CD4-positive, alpha-beta memory T cell (primary cell): ENCODE measurements at regions not wholly inside any gene's neighbourhood (a gene's known extent, or its start where the extent isn't known, plus 50 kb on each side); places are given as distances from the start of the nearest gene placed in this dataset.
"Not testable (repeated sequence)": the region's sequence is repeated elsewhere in the genome, so short reads cannot be mapped to it uniquely, and the experiment has no call there.

Experiments used
- CTCF ChIA-PET: fragments of 350-600 bp; sonication (Branson Sonifier 250); formaldehyde crosslinking; loops from one replicate; lab custom pipeline; 2021; ENCODE audit warnings: inconsistent platforms; ENCODE audit not compliant: partially characterized antibody; lab: Charles Lee
- POLR2A ChIA-PET: fragments of 350-600 bp; sonication (Branson Sonifier 250); formaldehyde crosslinking; loops from one replicate; lab custom pipeline; 2021; ENCODE audit not compliant: partially characterized antibody; lab: Charles Lee
- DNase-seq, 5 donors: peaks; one replicate each; pipeline versions ENCODE4 v3.0.0 to v3.0.0-alpha.2; 2020 to 2022; ENCODE audit warnings: mixed read lengths in 1 of 5
- H3K27ac ChIP-seq: one replicate; pipeline ENCODE4 v1.7.0; 2013; ENCODE audit warnings: low read depth, low read length
- H3K27me3 ChIP-seq: 2 replicates; pipeline ENCODE4 v1.7.0; 2013; ENCODE audit warnings: mild to moderate bottlenecking, low read length, moderate library complexity; ENCODE audit not compliant: insufficient read depth
- H3K36me3 ChIP-seq: 2 replicates; pipeline ENCODE4 v1.7.0; 2013; ENCODE audit warnings: mild to moderate bottlenecking, low read length, moderate library complexity; ENCODE audit not compliant: insufficient read depth
- H3K4me1 ChIP-seq: 2 replicates; pipeline ENCODE4 v1.7.0; 2013; ENCODE audit warnings: mild to moderate bottlenecking, low read length, moderate library complexity; ENCODE audit not compliant: insufficient read depth
- H3K4me3 ChIP-seq, 2 donors: one replicate each; pipeline ENCODE4 v1.7.0; 2013; ENCODE audit warnings: low read length in 2 of 2, mild to moderate bottlenecking in 1 of 2
- H3K9me3 ChIP-seq, 2 donors: one replicate each; pipeline ENCODE4 v1.7.0; 2013; ENCODE audit warnings: low read length in 2 of 2, control low read depth in 1 of 2; ENCODE audit not compliant: control insufficient read depth in 1 of 2
- H3K27ac Mint-ChIP-seq, 7 donors: one replicate each; pipeline ENCODE4 v1.8.0; 2020 to 2021; ENCODE audit warnings: mixed read lengths in 7 of 7, mild to moderate bottlenecking in 6 of 7, inconsistent platforms in 3 of 7, moderate library complexity in 3 of 7
- H3K27me3 Mint-ChIP-seq, 2 donors: one replicate each; pipeline ENCODE4 v1.8.0; 2020 to 2021; ENCODE audit warnings: mixed read lengths in 2 of 2
- H3K36me3 Mint-ChIP-seq, 2 donors: one replicate each; pipeline ENCODE4 v1.8.0; 2020 to 2021; ENCODE audit warnings: mixed read lengths in 2 of 2, inconsistent platforms in 1 of 2, mild to moderate bottlenecking in 1 of 2
- H3K4me1 Mint-ChIP-seq, 4 donors: one replicate each; pipeline ENCODE4 v1.8.0; 2020 to 2021; ENCODE audit warnings: mixed read lengths in 4 of 4, mild to moderate bottlenecking in 1 of 4
- H3K4me3 Mint-ChIP-seq, 8 donors: one replicate each; pipeline ENCODE4 v1.8.0; 2020 to 2021; ENCODE audit warnings: mixed read lengths in 8 of 8, mild to moderate bottlenecking in 7 of 8, moderate library complexity in 6 of 8, inconsistent platforms in 3 of 8
- H3K9me3 Mint-ChIP-seq, 8 donors: one replicate each; pipeline ENCODE4 v1.8.0; 2020 to 2021; ENCODE audit warnings: mixed read lengths in 8 of 8, mild to moderate bottlenecking in 5 of 8, inconsistent platforms in 3 of 8, moderate library complexity in 1 of 8
- intact Hi-C: fragments of 100-400 bp; cut with micrococcal nuclease; formaldehyde crosslinking; loops from one replicate; pipeline ENCODE4 v1.15.1; 2023

DNA sequence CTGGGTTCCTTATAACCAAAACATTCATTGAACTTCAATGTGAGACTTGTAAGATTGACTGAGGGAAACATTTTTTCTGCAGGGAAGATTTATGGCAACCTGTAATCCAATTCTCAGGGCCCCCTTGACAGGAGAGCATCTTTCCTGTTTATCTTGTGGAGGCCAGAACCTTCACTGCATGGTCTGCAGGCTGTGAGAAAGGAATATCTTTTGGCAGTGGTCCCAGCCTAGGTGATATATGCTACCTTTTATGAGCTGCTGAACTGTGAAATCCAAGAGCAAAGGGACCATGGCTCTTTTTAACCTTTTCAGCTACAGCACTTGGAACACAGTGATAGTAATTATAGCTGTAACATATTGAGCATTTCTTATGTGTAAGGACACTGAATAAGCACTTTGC, 590.2 kb upstream of the B3GAT1 start:
- DNase-seq, result no peak
- Mint-ChIP-seq H3K9me3 (peaks cover 0 to 2% (median 0%) of the 10 kb centered on the region in 8 donors), H3K4me3 (no peak overlapping the region), H3K27me3 (peaks cover 4 to 6% of the 10 kb centered on the region in 2 donors), H3K27ac (no peak overlapping the region), H3K4me1 (no peaks in the 10 kb centered on the region), H3K36me3 (no peaks in the 10 kb centered on the region)
- no peak overlapping the region for H3K27ac ChIP-seq
- H3K4me3 ChIP-seq, result no peak overlapping the region
- no peaks in the 10 kb centered on the region for H3K9me3 ChIP-seq
- no peaks in the 10 kb centered on the region for H3K4me1 ChIP-seq
- intact Hi-C loops, result no loop called here
- POLR2A ChIA-PET, result no interaction called here
- CTCF ChIA-PET, result no interaction called here
- no peaks in the 10 kb centered on the region for H3K27me3 ChIP-seq
- H3K36me3 ChIP-seq, result no peaks in the 10 kb centered on the region

DNA sequence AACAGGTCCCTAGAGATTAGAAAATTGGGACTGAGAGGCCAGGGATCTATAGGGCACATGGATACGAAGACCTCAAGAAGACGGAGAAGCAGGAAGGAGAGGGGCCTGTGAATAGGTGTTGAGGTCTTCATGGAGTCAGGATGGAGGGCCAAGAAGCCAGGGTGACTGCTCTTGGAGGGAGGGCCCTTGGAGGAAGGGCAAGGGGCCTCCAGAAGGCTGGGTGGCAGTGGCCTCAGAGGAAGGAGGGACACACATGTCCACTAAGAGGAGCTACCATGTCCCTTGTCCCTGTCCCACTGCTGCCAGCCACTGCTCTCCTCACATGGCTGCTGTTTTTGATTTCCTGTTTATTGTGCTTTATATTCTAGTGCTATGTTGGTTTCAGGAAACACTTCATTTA, 589.5 kb upstream of the B3GAT1 start:
- POLR2A ChIA-PET, result no interaction called here
- Mint-ChIP-seq H3K4me3 (no peak overlapping the region), H3K9me3 (peaks cover 0 to 2% (median 0%) of the 10 kb centered on the region in 8 donors), H3K27me3 (peaks cover 7 to 8% of the 10 kb centered on the region in 2 donors), H3K4me1 (no peaks in the 10 kb centered on the region), H3K36me3 (no peaks in the 10 kb centered on the region), H3K27ac (no peak overlapping the region)
- no peak overlapping the region for H3K27ac ChIP-seq
- DNase-seq, result no peak
- CTCF ChIA-PET, result no interaction called here
- no peak overlapping the region for H3K4me3 ChIP-seq
- H3K27me3 ChIP-seq, result no peaks in the 10 kb centered on the region
- no peaks in the 10 kb centered on the region for H3K9me3 ChIP-seq
- no peaks in the 10 kb centered on the region for H3K4me1 ChIP-seq
- intact Hi-C loops, result no loop called here
- no peaks in the 10 kb centered on the region for H3K36me3 ChIP-seq

DNA sequence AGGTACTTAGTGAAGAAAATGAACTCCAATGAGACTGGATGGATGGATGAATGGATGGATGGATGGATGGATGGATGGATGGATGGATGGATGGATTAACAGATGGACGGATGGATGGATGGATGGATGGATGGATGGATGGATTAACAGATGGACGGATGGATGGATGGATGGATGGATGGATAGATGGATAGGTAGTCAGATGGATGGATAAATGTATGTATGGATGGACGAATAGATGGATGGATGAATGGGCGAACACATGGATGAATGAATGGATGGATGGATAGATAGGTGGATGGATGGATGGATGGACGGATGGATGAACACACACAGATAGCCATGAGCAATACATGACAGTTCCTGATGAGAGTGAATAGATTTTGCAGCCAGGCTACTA, 589.0 kb upstream of the B3GAT1 start:
- intact Hi-C loops, DNase-seq, H3K9me3 ChIP-seq, CTCF ChIA-PET, H3K4me1 Mint-ChIP-seq, H3K4me3 Mint-ChIP-seq, H3K4me3 ChIP-seq, H3K4me1 ChIP-seq, H3K36me3 ChIP-seq, H3K27ac Mint-ChIP-seq, H3K27me3 ChIP-seq, POLR2A ChIA-PET, H3K27ac ChIP-seq, H3K9me3 Mint-ChIP-seq, H3K27me3 Mint-ChIP-seq, H3K36me3 Mint-ChIP-seq: not testable (repeated sequence)

DNA sequence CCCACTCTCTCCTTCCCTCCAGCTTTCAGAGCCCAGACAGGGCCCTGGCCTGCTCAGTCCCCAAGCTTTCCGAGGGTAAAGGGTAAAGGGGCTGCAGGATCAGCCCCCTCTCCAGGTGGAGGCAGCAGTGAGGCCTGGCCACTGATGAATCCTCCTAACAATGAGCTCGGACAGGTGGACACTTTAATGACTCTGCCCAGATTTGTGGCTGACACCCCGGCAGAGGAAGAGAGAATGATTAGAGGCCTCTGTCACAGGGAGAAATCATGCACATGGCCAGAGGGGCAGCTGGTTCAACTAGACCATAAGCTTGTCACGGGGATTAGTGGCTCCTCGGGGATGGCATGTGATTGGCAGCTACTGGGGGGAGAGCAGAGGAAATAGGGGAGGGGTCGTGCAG, 587.5 kb upstream of the B3GAT1 start:
- Histone ChIP-seq H3K4me3 (no peak overlapping the region), H3K4me1 (no peaks in the 10 kb centered on the region), H3K9me3 (no peaks in the 10 kb centered on the region), H3K27ac (no peak overlapping the region), H3K36me3 (no peaks in the 10 kb centered on the region), H3K27me3 (peaks cover 3% of the 10 kb centered on the region)
- no peak overlapping the region for H3K4me3 Mint-ChIP-seq
- H3K36me3 Mint-ChIP-seq, result no peaks in the 10 kb centered on the region
- POLR2A ChIA-PET, result no interaction called here
- DNase-seq, result no peak
- H3K27ac Mint-ChIP-seq, result no peak overlapping the region
- H3K4me1 Mint-ChIP-seq, result no peaks in the 10 kb centered on the region
- peaks cover 0 to 2% (median 0%) of the 10 kb centered on the region in 8 donors for H3K9me3 Mint-ChIP-seq
- CTCF ChIA-PET, result no interaction called here
- H3K27me3 Mint-ChIP-seq, result peaks cover 7 to 9% of the 10 kb centered on the region in 2 donors
- intact Hi-C loops, result no loop called here

DNA sequence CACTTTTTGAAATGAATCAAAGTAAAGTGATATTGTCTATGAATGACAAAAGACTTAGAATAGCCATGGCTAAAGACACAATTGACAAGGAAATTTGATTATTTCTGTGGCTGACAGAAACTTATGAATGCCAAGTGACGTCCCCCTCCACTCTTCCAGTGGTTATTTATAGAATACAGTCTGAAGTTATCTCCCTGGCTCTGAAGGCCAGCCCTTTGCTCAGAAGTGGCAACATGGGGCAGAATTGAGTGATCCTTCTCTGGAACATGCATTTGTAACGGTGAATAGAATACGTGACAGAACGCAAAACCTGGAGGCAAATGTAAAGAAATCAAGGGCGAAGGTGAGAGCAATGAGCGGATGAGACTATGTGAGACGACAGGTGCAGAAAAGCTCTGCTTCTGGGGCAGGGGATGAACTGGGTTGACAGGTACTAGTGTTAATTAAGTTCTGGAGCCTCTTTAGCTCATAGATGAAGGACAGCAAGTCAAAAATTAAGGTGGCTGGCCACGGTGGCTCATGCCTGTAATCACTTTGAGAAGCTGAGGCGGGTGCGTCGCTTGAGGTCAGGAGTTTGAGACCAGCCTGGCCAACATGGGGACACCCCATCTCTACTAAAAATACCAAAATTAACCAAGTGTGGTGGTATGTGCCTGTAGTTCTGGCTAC, 585.7 kb upstream of the B3GAT1 start:
- Mint-ChIP-seq H3K27ac (no peak overlapping the region), H3K36me3 (no peaks in the 10 kb centered on the region), H3K27me3 (peaks cover 16 to 21% of the 10 kb centered on the region in 2 donors), H3K4me3 (no peak overlapping the region), H3K4me1 (no peaks in the 10 kb centered on the region), H3K9me3 (peaks cover 0 to 2% (median 0%) of the 10 kb centered on the region in 8 donors)
- H3K4me3 ChIP-seq, result no peak overlapping the region
- H3K36me3 ChIP-seq, result no peaks in the 10 kb centered on the region
- ChIA-PET CTCF (no interaction called here), POLR2A (no interaction called here)
- DNase-seq, result no peak
- no peaks in the 10 kb centered on the region for H3K4me1 ChIP-seq
- H3K9me3 ChIP-seq, result no peaks in the 10 kb centered on the region
- H3K27me3 ChIP-seq, result peaks cover 3% of the 10 kb centered on the region
- intact Hi-C loops, result no loop called here
- H3K27ac ChIP-seq, result no peak overlapping the region

DNA sequence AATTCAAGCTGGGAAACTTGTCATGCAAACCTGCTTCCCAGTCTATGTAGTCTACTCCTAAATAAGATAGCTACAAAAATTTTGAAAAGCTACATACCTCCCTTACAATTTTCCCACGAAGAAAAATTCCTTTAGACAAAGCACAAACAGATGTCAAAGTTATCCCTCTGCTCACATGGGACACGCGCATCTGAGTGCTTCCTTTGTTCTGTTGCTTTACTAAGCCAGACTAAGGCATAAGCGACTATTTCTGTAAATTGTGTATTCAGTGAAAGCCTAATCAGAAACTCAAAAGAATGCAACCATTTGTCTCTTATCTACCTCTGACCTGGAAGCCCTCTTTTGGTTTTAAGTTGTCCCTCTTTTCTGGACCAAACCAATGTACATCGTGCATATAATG, 583.7 kb upstream of the B3GAT1 start:
- Mint-ChIP-seq H3K27ac (no peak overlapping the region), H3K4me1 (no peaks in the 10 kb centered on the region), H3K36me3 (no peaks in the 10 kb centered on the region), H3K27me3 (peaks cover 20 to 25% of the 10 kb centered on the region in 2 donors), H3K4me3 (no peak overlapping the region), H3K9me3 (peaks cover 0 to 2% (median 0%) of the 10 kb centered on the region in 8 donors)
- CTCF ChIA-PET, result no interaction called here
- no peak for DNase-seq
- intact Hi-C loops, result no loop called here
- POLR2A ChIA-PET, result no interaction called here
- no peaks in the 10 kb centered on the region for H3K9me3 ChIP-seq
- H3K4me1 ChIP-seq, result no peaks in the 10 kb centered on the region
- no peak overlapping the region for H3K27ac ChIP-seq
- H3K4me3 ChIP-seq, result no peak overlapping the region
- H3K27me3 ChIP-seq, result peaks cover 3% of the 10 kb centered on the region
- no peaks in the 10 kb centered on the region for H3K36me3 ChIP-seq

DNA sequence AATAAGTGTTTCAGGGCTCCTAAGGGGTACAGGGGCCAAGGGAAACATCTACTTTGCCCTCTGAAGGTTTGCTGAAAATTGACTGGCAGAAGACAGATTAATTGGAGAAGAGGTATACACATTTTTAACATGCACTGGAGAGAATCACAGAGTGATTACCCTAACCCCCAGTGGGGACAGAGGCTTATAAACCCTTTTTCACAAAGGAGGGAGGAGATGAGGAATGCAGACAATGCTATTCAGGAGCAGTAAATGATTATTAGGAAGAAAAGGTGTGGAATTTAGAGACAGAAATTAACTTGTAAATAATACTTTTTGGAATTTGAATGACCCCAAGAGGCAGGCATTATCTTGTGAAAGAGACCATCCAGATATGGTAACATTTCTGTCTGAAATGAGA, 582.4 kb upstream of the B3GAT1 start:
- ChIA-PET CTCF (no interaction called here), POLR2A (no interaction called here)
- Histone ChIP-seq H3K36me3 (no peaks in the 10 kb centered on the region), H3K4me1 (no peaks in the 10 kb centered on the region), H3K27ac (no peak overlapping the region), H3K4me3 (no peak overlapping the region), H3K27me3 (peaks cover 3% of the 10 kb centered on the region), H3K9me3 (no peaks in the 10 kb centered on the region)
- intact Hi-C loops, result no loop called here
- no peak overlapping the region for H3K4me3 Mint-ChIP-seq
- peaks cover 21 to 27% of the 10 kb centered on the region in 2 donors for H3K27me3 Mint-ChIP-seq
- DNase-seq, result no peak
- H3K27ac Mint-ChIP-seq, result no peak overlapping the region
- H3K36me3 Mint-ChIP-seq, result no peaks in the 10 kb centered on the region
- peaks cover 0 to 2% (median 0%) of the 10 kb centered on the region in 8 donors for H3K9me3 Mint-ChIP-seq
- H3K4me1 Mint-ChIP-seq, result no peaks in the 10 kb centered on the region
